HG03064 (cell line): ENCODE measurements at regions not wholly inside any gene's neighbourhood (a gene's known extent, or its start where the extent isn't known, plus 50 kb on each side); places are given as distances from the start of the nearest gene placed in this dataset.
"Not testable (repeated sequence)": the region's sequence is repeated elsewhere in the genome, so short reads cannot be mapped to it uniquely, and the experiment has no call there.

ENCODE experiments used
- ATAC-seq: cut with Tn5 transposase; IDR thresholded peaks from one replicate; pipeline ENCODE4 v1.9.1; 2021; ENCODE audit warnings: low read depth; ENCODE audit not compliant: unreplicated experiment

DNA sequence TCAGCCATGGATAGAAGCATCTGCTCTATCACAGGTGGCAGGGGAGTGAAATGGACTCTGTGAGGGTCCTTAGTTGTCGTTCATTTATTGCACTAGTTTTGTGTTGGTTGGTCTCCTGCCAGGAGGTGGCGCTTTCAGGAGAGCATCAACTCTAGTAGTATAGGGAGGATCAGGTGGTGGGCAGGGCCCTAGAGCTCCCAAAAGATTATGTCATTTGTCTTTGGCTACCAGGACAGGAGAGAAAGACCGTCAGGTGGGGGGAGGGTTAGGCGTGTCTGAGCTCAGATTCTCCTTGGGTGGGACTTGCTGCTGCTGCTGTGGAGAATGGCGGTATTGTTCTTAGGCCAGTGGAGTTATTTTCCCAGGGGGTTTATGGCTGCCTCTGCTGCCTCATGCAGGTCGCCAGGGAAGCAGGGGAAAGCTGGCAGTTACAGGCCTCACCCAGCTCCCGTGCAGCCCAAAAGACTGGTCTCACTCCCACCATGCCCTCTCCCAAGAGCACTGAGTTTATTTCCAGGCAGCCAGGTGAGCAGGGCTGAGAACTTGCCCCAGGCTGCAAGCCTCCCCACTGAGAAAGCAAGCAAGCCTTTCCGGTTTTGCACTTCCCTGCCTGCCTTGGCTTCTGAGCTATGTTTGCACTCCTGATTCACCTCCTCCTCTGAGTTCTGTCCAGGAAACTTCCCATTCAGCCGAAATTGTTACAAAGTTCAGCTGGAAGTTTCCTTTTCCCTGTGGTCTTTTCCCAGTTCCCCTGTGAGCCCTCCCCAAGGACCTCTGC, 317.3 kb downstream of the TAF11L14 start:
- no peak for ATAC-seq

DNA sequence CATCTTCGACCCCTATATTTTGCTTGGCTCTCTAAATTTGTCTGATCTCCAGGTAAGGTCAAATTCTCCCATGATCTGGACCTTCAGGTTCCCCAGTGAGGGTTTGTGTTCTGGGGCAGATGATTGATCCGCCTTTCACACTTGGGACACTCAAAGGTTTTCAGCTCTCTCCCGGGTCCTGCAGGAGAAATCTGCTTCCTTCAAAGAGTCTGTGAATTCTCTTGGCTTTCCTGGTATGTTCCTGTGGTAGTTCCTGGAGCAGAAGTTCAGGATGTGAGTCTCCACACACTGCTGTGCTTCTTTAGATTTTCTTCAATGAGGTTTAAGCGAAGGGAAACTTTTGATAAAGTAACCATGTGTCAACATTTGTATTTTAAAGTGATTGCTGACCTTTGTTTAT, 318.0 kb downstream of the TAF11L14 start:
- no peak for ATAC-seq

DNA sequence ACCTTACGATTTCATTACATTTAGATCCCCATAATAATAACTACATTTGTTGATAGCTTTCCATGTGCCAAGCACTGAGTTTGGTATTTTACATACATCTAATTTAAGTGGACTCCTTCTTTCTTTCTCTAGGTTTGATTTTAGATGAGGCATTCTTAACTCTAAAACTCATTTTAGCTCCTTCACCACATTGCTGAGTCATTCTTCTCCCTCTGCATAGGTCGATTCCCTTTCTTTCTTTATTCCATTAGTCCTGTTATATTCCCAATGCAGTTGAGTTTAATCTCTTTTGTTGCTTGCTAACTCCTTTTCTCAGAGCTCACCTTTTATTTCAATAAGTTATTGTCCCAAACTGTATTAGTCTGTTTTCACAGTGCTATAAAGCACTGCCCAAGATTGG, 329.8 kb downstream of the TAF11L14 start:
- no peak for ATAC-seq

DNA sequence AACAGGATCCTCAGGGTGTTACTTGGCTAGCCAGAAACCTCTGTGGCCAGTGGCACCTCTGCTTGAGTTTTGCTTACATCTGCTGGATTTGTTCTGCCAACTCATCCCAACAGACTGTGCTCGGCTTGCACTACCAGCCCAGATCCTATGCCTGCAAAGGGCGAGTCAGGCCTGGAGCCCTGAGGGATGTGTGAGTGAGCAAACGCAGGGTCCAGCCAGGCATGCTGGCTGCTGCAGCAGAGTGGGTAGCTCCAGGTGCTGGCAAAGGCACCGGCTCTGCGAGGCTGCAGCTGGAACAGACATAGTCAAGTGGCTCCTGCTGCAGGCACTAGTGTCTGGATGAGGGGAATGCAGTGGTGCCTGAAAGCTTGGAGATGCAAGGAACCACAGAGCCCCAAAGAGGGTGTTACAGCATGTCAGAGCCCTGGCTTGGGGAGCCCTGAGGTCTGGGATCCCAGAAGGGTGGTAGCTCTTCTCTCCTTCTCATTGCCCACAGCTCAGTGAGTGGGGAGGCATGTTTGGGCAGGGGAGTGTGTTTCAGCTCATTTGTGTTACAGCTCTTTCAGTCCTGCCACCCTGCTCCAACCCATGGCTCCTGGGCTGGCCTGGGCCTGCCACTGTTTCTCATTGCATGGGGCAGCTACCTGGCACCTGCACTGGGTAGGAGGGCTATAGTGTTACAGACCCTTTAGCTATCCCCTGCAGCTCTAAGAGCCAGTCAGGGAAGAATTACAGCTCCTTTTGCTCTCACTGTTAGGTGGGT, 332.6 kb downstream of the TAF11L14 start:
- no peak for ATAC-seq

DNA sequence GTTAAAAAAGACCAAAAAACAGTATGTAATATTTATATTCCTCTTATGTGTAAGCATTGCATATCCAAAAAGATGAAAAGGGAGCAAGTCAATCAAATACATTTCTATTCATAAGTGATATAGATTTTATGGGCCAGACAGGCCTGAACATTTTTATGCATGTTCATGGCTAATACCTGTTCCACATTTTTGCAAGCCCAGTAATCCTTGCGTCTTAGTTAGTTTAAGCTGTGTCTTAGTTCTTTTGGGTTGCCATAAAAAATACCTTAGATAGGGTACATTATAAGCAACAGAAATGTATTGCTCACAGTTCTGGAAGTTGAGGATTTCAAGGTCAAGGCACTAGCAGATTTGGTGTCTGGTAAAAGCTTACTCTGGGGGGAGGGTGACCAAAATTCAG, 342.1 kb downstream of the TAF11L14 start:
- ATAC-seq, result no peak

DNA sequence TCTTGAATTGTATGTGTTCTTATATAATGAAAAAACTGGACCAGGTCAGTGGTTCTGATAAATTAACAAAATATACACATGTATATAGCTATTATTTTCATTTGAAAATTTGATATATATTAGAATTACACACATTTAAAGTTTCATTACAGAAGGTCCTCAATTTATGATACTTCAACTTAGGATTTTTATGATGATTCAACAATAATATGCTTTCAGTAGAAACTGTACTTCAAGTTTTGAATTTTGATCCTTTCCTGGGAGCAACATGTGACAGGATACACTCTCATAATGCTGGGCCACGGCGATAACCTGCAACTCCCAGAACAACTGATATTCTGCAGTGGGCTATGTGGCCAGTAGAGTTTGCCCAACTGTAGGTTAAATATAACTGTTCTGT, 344.7 kb downstream of the TAF11L14 start:
- ATAC-seq, result no peak

DNA sequence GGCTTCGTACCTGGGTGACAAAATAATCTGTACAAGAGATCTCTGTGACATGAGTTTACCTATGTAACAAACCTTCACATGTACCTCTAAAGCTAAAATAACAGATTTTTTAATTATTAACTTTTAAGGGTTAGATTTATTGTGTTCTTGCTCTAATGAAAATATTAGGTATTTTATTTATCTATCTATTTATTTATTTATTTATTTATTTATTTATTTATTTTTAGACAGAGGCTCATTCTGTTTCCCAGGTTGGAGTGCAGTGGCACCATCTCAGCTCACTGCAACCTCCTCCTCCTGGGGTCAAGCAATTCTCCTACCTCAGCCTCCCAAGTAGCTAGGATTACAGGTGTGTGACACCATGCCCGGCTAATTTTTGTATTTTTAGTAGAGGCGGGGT, 348.4 kb downstream of the TAF11L14 start:
- ATAC-seq, result not testable (repeated sequence)

DNA sequence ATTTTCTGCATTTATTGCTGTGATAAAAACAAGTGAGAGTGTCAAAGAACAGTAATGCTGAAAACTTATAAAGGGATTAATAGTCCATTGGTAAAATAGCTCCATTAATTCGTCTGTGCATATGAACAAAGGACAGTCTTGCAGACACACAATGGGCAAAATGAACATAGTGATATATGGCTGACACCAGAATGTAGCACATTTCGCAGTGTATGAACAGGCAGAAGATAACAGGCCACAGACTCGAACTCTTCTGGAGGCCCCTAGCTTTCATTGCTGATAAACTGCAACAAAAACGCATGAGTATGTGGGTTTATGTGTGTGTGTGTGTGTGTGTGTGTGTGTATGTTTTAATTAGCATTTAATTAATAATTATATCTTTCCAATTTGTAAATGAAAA, 354.8 kb downstream of the TAF11L14 start:
- ATAC-seq, result no peak

DNA sequence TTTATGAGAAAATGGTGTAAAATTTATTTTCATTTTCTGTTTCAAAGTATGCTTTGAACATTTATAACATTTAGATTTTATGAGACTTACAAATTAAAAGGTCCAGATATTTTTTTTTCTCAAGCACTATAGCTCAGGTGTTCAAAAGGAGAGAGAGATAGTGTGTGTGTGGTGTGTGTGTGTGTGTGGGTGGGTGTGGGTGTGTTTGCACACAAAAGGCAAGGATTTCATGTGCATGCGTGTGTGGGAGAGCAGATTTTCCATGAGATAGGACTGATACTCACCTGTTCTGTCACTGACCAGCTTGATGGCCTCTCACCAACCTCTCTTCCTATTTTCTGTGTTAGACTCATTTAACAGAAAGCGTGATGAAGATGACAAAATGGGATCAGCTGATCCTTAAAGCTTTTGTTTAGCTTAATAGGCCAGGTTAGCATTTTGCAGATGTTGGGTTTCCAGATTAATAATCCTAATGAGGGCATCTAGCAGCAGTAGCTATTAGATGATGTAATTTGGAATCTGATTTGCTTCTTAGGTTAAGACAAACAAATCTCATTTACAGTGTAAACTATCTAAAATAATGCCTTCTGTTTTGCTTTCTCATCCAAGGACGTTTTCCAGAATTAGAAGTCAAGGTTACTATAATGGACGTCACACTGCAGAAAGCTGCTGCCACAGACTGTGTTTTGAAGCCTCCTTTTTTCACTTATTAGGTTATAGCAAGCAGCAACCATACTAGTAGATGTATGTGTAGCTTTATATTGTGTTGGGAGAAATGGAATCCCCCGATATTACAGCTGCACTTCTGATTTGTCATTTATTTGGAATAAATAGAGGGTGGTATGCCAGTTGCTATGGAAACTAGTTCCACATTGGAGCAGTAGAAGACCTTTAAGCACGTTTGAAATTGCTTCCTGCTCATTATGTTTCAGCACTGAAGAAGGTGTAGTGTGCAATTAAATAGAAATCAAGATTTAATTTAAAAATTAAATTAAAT, 355.6 kb downstream of the TAF11L14 start:
- no peak for ATAC-seq

DNA sequence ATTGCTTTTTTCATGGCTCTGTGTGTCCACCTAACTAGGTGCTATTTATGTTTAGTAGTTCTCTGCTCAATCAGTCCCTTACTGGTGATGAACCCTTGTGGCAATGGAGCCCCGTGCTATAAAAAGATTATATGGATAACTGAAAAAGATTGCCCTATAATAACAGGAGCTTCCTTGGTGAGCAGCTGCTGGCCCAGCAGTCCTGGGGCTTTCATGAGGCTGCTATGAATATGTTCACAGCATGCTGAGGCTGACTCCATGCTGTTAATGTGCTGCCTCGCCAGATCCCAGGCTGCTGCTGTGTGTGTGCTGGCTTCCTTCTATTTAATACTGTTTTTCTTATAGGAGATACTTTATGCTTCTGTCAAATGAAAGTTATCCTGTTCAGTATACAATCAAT, 357.5 kb downstream of the TAF11L14 start:
- no peak for ATAC-seq

DNA sequence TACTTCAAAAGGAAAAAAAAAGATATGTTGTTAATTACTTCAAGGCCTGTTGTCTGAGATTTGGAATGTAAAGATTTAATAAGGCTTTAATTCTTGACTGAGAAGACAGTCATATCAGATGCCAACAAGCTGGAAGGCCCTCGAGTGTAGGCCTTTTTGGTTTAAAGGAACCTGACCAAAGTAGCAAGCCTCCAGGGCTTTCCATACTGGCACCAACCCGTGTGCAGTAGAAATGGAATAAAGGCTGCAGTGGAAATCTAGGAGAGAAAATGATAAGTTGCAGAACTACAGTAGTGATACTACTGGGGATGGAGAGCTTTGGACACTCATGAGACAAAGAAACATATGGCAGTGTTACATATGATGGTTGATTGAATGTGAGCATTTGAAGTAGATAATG, 358.0 kb downstream of the TAF11L14 start:
- ATAC-seq, result no peak

DNA sequence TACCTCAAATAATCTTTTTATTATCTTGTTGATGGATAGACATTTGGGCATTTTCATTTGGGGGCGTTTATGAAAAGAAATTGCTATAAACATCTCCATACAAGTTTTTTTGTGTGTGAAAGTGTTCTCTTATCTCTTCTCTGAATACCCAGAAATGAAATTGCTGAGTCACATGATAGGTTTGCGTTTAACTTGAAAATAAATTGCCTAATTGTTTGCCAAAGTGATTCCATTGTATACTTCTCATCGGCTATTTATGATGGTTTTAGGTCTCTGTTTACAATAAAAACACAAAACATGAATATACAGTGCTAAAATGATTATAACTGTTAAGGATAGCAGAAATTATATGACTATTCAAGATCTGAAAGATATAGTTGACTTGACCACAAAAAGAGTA, 361.7 kb downstream of the TAF11L14 start:
- ATAC-seq, result no peak

DNA sequence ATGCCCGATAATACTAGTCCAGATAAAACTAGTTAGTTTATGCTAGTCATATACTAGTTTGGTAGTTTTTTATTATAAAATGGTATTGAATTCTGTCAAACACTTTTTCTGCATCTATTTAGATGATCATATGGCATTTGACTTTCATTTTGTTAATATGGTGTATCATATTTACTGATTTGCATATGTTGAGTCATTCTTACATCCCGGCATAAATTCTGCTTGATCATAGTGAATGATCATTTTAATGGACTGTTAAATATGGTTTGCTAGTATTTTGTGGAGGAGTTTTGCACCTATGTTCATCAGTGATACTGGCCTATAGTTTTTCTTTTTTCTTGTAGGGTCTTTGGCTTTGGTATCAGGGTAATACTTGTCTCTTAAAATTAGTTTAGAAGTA, 365.6 kb downstream of the TAF11L14 start:
- ATAC-seq, result no peak

DNA sequence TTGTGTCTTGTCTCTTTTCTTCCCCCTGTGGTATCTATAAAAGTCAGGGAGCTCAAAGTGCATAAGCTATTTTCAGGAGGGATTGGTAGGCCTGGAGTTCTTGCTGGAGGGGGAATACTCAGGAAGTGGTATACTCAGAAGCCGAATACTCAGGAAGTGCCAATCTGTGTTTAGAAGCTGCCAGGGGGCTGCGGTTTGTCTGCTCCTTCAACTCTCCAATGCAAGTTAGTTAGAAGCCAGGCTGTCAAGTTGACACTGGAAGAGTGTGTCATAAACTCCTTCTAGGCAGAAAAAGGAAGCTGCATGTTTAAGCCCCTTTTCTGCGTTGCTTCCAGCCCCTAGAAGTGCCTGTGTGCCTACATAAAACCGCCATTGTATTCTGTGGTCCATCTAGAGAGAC, 366.5 kb downstream of the TAF11L14 start:
- ATAC-seq, result no peak

DNA sequence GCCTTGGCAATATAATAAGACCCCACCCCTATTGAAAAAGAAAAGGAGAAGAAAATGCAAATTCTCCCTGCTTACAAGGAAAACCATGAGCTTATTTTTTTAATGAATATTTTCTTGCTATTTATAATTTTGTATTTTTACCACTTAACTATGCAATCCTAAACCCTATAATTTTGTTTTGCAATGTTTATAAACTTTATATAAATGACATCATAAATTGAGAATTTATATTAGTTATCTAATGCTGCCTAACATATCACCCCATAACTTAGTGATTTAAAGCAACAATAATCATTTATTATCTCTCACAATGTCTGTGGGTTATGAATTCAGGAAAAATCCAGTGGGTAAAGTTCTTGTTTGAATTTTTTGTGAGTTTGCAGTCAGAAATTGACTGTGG, 369.1 kb downstream of the TAF11L14 start:
- ATAC-seq, result no peak

DNA sequence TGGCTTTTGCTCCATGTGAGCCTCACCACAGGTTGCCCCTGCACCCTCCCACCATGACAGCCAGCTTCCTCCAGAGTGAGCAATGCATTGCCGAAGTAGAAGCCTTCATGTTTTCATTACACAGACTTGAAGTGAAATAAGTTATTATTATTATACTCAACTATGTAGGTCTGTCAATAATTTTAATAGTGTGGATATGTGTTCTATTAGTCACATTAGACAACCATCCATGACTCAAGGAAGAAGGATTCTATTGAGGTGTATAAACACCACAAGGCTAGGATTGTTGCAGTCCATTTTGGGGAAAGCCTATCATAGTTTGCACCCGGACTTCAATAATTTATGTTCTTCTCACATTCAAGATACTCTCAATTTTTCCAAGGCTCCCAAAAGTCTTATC, 369.5 kb downstream of the TAF11L14 start:
- ATAC-seq, result no peak

DNA sequence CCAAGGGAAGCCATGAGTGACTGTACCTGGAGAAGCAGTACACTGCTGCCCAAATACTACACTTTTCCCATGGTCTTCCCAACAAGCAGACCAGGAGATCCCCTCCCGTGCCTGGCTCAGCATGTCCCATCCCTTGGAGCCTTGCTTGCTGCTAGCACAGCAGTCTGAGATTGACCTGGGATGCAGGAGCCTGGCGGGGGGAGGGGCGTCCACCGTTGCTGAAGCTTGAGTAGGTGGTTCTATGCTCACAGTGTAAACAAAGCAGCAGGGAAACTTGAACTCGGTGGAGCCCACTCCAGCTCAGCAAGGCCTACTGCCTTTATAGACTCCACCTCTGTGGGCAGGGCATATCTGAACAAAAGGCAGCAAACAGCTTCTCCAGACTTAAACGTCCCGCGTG, 372.0 kb downstream of the TAF11L14 start:
- not testable (repeated sequence) for ATAC-seq

DNA sequence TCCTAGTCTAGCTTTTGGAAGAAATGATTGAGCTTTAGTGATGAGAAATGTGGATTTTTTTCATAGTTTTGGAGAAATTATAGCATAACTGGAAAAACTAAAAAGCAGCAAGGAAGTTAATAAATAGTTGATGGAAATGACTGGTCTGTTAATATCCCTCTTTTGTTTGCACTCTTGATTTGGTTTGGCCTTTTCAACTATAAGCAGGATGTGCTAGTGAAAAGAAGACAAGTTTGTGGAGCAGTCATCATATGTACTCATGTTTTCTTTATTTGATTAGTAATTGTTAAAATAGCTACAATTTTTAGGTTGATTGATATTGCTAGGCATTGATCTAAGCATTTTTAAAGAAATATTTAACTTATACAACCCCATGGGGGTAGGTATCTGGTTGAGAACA, 374.7 kb downstream of the TAF11L14 start:
- no peak for ATAC-seq

DNA sequence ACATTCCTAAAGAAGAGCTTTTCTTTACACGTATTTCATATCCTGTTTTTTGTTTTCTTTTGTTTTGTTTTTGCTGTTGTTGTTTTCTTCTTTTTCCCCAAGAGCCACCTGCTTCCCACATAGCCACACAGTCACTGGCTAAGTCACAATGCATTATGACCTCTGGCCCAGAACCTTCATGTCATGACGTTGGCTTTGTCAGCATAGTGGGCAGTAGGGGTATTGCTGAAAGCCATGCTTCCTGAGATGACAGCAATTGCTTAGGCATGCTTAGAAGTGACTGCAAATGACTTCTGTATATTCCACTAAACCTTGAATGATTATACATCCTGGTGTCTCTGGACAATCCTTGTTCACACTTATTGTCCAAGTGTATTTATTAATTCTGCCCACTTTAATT, 375.8 kb downstream of the TAF11L14 start:
- no peak for ATAC-seq

DNA sequence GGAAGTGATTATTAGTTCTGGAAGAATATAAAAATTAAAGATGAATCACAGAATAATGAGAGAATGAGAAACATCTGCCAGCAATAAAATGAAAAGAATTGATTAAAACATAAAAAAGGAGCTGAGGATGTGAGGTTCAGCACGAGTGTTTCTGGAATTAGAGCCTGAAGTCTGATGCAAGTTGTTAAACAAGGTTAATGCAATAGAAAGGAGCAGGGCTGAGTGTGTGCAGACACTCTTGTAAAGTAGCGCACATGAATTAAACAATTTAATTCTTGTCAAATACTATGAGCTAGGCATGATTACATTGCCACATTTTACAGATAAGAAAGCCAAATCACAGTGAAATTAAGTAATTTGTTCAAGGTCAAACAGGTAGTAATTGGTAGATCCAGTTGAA, 384.2 kb downstream of the TAF11L14 start:
- no peak for ATAC-seq

DNA sequence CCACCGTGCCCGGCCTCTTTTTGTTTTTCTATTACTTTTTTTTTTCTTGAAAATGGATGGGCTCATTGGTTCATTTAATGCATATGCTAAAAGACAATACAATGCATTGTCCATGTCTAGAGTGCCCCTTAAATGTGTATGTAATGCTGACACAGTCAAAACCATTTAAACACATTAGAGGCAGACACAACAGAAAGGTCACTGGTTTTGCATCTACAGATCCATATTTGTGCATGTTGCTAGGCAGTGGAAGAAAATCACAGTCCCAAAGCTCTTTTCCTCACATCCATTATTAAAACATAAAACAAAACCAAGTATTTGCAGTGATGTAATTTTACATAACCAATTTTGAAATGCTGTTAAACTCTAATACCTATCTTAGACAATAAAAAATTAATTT, 389.0 kb downstream of the TAF11L14 start:
- ATAC-seq, result no peak
